ENCODE measurements at regions not wholly inside any gene's neighbourhood (a gene's known extent, or its start where the extent isn't known, plus 50 kb on each side); places are given as distances from the start of the nearest gene placed in this dataset.

DNA sequence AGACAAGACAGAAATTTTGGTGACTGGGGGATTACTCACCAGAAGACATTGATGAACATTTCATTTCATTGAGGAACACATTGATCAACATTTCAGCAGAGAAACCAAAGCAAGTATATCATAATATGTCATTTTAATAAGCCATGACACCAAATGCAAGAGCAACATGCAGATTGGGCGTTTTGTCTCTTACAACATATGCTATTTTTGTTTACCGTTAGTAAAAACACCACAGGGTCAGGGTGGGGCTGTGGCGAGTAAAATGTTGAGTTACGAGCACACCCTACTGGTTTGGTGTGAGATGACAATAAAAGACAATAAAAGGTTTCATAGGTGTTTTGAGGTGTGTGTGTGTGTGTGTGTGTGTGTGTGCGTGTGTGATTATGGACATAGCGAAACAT, 294.5 kb downstream of the PDGFC start:
- Histone ChIP-seq H3K4me1 (ENCODE audit: control insufficient read depth in 1 of 2, low read depth in 2 of 2) (peaks cover 4 to 14% of the 10 kb centered on the region in 2 donors), H3K36me3 (no peaks in the 10 kb centered on the region), H3K4me3 (no peak overlapping the region), H3K27ac (no peak overlapping the region), H3K9me3 (no peaks in the 10 kb centered on the region), H3K27me3 (replicated peaks; ENCODE audit: insufficient read depth) (no peaks in the 10 kb centered on the region)
- DNase-seq (ENCODE audit: low spot score) (no peak), ATAC-seq (ENCODE audit: insufficient number of reproducible peaks, low FRiP score, low read depth) (no peak)
- TF ChIP-seq, protein P1, sequence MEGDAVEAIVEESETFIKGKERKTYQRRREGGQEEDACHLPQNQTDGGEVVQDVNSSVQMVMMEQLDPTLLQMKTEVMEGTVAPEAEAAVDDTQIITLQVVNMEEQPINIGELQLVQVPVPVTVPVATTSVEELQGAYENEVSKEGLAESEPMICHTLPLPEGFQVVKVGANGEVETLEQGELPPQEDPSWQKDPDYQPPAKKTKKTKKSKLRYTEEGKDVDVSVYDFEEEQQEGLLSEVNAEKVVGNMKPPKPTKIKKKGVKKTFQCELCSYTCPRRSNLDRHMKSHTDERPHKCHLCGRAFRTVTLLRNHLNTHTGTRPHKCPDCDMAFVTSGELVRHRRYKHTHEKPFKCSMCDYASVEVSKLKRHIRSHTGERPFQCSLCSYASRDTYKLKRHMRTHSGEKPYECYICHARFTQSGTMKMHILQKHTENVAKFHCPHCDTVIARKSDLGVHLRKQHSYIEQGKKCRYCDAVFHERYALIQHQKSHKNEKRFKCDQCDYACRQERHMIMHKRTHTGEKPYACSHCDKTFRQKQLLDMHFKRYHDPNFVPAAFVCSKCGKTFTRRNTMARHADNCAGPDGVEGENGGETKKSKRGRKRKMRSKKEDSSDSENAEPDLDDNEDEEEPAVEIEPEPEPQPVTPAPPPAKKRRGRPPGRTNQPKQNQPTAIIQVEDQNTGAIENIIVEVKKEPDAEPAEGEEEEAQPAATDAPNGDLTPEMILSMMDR (IDR thresholded peaks at IDR 0.05): no peak

DNA sequence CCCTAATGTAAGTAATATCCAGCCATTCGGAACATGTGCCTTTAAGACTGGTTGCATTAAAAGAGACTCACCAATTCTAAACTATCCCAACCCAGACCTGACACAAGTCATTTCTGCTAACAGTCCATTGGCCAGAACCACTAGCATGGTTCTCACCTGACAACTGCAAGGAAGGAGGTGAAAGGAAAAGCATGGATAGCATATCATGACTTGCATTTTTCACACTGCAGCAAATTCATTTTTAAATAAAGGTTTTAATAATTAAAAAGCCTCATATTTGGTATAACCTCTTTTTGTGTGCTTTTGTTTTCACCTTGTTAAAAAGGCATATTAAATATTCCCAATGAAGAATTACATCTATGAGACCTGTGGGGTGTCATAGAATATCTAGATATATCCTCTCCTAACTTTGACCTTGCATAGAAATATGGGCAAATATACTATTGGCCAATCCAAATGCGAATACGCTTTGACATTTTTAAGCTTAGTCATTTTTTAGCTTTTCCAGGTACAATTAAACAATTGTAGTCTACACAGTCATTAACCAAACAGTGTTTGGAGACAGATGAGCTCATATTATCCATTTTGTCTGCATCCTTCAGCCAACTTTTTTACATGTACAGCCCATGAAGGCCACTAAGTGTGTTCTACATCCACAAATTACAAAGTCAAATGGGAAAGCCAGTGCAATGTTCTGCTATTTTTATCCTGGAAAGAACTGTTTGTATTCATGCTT, 295.3 kb downstream of the PDGFC start:
- ATAC-seq (ENCODE audit: insufficient number of reproducible peaks, low FRiP score, low read depth): no peak
- H3K4me3 ChIP-seq: no peak overlapping the region
- no peaks in the 10 kb centered on the region for H3K9me3 ChIP-seq
- H3K36me3 ChIP-seq: no peaks in the 10 kb centered on the region
- DNase-seq (ENCODE audit: low spot score): no peak
- H3K27ac ChIP-seq: no peak overlapping the region
- TF ChIP-seq, protein P1 (IDR thresholded peaks at IDR 0.05): no peak
- peaks cover 4 to 14% of the 10 kb centered on the region in 2 donors for H3K4me1 ChIP-seq (ENCODE audit: control insufficient read depth in 1 of 2, low read depth in 2 of 2)
- H3K27me3 ChIP-seq (replicated peaks; ENCODE audit: insufficient read depth): no peaks in the 10 kb centered on the region

DNA sequence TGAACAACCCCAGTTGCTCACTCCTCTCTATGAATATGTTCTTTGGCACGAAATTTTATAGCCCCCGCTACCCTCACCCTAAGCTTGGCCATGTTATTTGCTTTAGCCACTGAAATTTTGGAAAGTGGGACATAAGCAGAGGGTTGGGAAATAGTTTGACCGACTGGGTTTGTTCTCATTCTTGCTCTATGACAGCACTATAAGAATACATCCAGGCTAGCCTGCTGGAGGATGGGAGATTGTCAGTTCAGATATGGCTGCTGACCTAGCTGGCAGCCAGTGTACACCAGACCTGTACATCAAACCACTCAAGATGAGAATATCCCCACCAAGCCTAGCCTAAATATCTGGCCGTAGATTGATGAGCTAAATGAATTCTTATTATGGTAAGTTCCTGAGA, 298.1 kb downstream of the PDGFC start:
- Histone ChIP-seq H3K4me3 (no peak overlapping the region), H3K27ac (no peak overlapping the region), H3K36me3 (no peaks in the 10 kb centered on the region), H3K27me3 (replicated peaks; ENCODE audit: insufficient read depth) (no peaks in the 10 kb centered on the region), H3K4me1 (ENCODE audit: control insufficient read depth in 1 of 2, low read depth in 2 of 2) (peaks cover 4 to 14% of the 10 kb centered on the region in 2 donors), H3K9me3 (no peaks in the 10 kb centered on the region)
- TF ChIP-seq, protein P1 (IDR thresholded peaks at IDR 0.05): no peak
- ATAC-seq (ENCODE audit: insufficient number of reproducible peaks, low FRiP score, low read depth) (no peak), DNase-seq (ENCODE audit: low spot score) (no peak)

DNA sequence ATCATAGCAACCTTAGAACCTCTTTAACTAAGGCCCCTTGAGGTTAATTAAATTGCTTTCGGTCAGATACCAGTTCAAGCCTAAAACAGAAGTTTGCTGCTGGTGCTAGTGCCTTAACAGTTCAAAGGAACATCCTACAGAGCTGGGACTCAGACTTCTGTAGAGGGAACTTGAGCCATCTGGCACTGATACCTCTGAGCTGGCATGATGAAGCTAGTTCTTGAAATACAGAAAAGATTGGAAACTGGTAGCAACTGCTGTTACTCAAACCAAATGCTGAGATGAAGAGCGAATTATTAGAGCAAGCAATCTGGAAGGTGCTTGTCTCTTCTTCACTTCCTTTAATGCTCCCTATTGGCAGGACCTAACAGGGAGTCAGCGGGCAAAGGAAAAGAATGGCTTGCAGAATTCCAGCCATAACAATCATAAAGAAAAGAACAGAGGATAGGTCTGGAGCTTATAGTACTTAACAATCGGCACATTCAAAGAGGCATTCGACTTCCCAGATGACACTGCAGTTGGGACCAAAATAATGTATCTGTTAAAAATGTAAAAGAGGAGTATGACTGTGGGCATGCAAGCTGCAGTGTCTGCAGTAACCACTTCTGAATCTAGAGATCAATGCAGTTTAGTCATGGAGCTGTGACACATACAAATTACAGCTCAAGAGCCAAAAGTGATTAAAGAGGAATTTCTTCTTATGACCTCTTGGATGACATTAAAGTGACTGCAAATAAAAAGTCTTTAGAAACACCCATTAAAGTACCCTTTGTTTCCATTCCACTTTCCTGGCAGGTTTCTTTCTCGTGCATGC, 298.9 kb downstream of the PDGFC start:
- H3K9me3 ChIP-seq: no peaks in the 10 kb centered on the region
- TF ChIP-seq, protein P1 (IDR thresholded peaks at IDR 0.05): no peak
- H3K36me3 ChIP-seq: no peaks in the 10 kb centered on the region
- H3K27me3 ChIP-seq (replicated peaks; ENCODE audit: insufficient read depth): no peaks in the 10 kb centered on the region
- H3K4me1 ChIP-seq (ENCODE audit: control insufficient read depth in 1 of 2, low read depth in 2 of 2): peaks cover 4 to 14% of the 10 kb centered on the region in 2 donors
- ATAC-seq (ENCODE audit: insufficient number of reproducible peaks, low FRiP score, low read depth) (no peak), DNase-seq (ENCODE audit: low spot score) (no peak)
- H3K4me3 ChIP-seq: peak overlapping the region; percentile 3
- H3K27ac ChIP-seq: no peak overlapping the region

DNA sequence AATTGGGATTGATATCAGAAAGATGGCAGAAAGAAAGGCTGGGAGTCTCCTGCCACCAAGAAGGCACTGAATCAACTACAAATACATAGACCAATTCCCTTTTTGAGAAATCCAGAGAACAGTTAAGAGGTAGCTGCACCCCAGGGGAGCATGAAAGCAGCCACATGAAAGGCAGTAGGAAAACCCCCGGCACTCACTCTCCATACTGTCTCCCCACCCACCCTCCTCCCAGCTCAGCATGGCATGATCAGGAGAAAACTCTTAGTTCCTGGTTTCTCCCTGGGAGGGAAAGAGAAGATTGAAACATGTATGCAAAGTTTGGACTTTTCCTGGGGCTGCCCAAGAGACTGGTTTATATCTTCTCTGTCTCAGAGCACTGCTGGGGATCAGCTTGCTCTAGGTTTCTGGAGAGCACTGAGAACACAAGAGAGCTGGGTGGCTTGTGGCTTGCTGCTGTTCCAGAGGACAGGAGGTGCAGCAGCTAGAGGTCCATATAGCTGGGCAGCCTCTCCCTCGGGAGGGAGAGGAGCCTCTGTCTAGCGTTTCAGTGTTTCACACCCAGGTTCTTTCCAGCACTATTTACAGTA, 305.7 kb downstream of the PDGFC start:
- no peak for DNase-seq (ENCODE audit: low spot score)
- ATAC-seq (ENCODE audit: insufficient number of reproducible peaks, low FRiP score, low read depth): no peak
- H3K27ac ChIP-seq: no peak overlapping the region
- H3K4me1 ChIP-seq (ENCODE audit: control insufficient read depth in 1 of 2, low read depth in 2 of 2): no peaks in the 10 kb centered on the region
- H3K36me3 ChIP-seq: no peaks in the 10 kb centered on the region
- no peaks in the 10 kb centered on the region for H3K9me3 ChIP-seq
- H3K4me3 ChIP-seq: no peak overlapping the region
- no peaks in the 10 kb centered on the region for H3K27me3 ChIP-seq (replicated peaks; ENCODE audit: insufficient read depth)
- TF ChIP-seq, protein P1 (IDR thresholded peaks at IDR 0.05): no peak

Measured in thoracic aorta (tissue), 2 donors.